IMR-90 (cell line): ENCODE measurements at regions not wholly inside any gene's neighbourhood (a gene's known extent, or its start where the extent isn't known, plus 50 kb on each side); places are given as distances from the start of the nearest gene placed in this dataset.

Experiments
- BHLHE40 ChIP-seq: fragments of 150-350 bp; IDR thresholded peaks from 2 replicates; pipeline ENCODE4 v1.6.1; 2016; ENCODE audit warnings: mild to moderate bottlenecking, low read depth, low read length
- CEBPB ChIP-seq: IDR thresholded peaks from 2 replicates; pipeline ENCODE4 v1.6.1; 2012; ENCODE audit warnings: low read depth, low read length, improper control_type of control experiment
- CHD1 ChIP-seq: IDR thresholded peaks from 2 replicates; pipeline ENCODE4 v1.6.1; 2012; ENCODE audit warnings: low read depth, low read length, improper control_type of control experiment
- CTCF ChIP-seq: conservative IDR thresholded peaks from 2 replicates; pipeline ENCODE4 v1.5.1; 2012; ENCODE audit warnings: mild to moderate bottlenecking, low read depth, low read length, improper control_type of control experiment
- FOS ChIP-seq: fragments of 150-350 bp; IDR thresholded peaks from 2 replicates; pipeline ENCODE4 v1.6.1; 2016; ENCODE audit warnings: low read depth, low read length
- MAFK ChIP-seq: IDR thresholded peaks from 2 replicates; pipeline ENCODE4 v1.6.1; 2012; ENCODE audit warnings: low read depth, low read length, improper control_type of control experiment
- MAZ ChIP-seq: IDR thresholded peaks from 2 replicates; pipeline ENCODE4 v1.6.1; 2012; ENCODE audit warnings: low read depth, mild to moderate bottlenecking, low read length, improper control_type of control experiment, moderate library complexity, borderline replicate concordance
- MXI1 ChIP-seq: IDR thresholded peaks from 2 replicates; pipeline ENCODE4 v1.6.1; 2012; ENCODE audit warnings: low read depth, mild to moderate bottlenecking, low read length, moderate library complexity, borderline replicate concordance
- NFE2L2 ChIP-seq: fragments of 150-350 bp; IDR thresholded peaks from 2 replicates; pipeline ENCODE4 v1.6.1; 2016; ENCODE audit warnings: low read depth, mild to moderate bottlenecking, low read length
- POLR2A ChIP-seq: IDR thresholded peaks from 2 replicates; pipeline ENCODE4 v1.6.1; 2012; ENCODE audit warnings: mild to moderate bottlenecking, low read depth, low read length
- RAD21 ChIP-seq: IDR thresholded peaks from 2 replicates; pipeline ENCODE4 v1.6.1; 2012; ENCODE audit warnings: low read length, improper control_type of control experiment
- RCOR1 ChIP-seq: IDR thresholded peaks from 2 replicates; pipeline ENCODE4 v1.6.1; 2012; ENCODE audit warnings: mild to moderate bottlenecking, low read length, improper control_type of control experiment; ENCODE audit not compliant: insufficient replicate concordance
- RFX5 ChIP-seq: IDR thresholded peaks from 2 replicates; pipeline ENCODE4 v1.8.0; 2012; ENCODE audit warnings: low read depth, mild to moderate bottlenecking, low read length, moderate library complexity
- USF2 ChIP-seq: fragments of 150-350 bp; IDR thresholded peaks from 2 replicates; pipeline ENCODE4 v1.6.1; 2017; ENCODE audit warnings: mild to moderate bottlenecking, antibody characterized with exemption, low read length, low read depth

GRCh38 chr5:8136271-8136670, 267.3 kb downstream of the MTRR start:
- no peak for TF ChIP-seq USF2
- TF ChIP-seq POLR2A, result no peak
- TF ChIP-seq CTCF, result no peak
- TF ChIP-seq MAZ, result no peak
- TF ChIP-seq RAD21, result no peak
- no peak for TF ChIP-seq FOS
- TF ChIP-seq MXI1, result no peak
- no peak for TF ChIP-seq NFE2L2
- no peak for TF ChIP-seq CHD1
- TF ChIP-seq CEBPB, result no peak
- no peak for TF ChIP-seq MAFK
- no peak for TF ChIP-seq RCOR1
- TF ChIP-seq RFX5, result no peak
- TF ChIP-seq BHLHE40, result no peak
